Superior temporal gyrus (tissue), 1 donor: ENCODE measurements at regions not wholly inside any gene's neighbourhood (a gene's known extent, or its start where the extent isn't known, plus 50 kb on each side); places are given as distances from the start of the nearest gene placed in this dataset.

ENCODE experiments used
- DNase-seq: peaks from one replicate; pipeline ENCODE4 v3.0.0-alpha.2; 2016; ENCODE audit errors: extremely low spot score

- DNase-seq = no peak
These were observed 180.4 kb downstream of the KATNAL1 start for GRCh38 chr13:30126903-30127428.

DNA sequence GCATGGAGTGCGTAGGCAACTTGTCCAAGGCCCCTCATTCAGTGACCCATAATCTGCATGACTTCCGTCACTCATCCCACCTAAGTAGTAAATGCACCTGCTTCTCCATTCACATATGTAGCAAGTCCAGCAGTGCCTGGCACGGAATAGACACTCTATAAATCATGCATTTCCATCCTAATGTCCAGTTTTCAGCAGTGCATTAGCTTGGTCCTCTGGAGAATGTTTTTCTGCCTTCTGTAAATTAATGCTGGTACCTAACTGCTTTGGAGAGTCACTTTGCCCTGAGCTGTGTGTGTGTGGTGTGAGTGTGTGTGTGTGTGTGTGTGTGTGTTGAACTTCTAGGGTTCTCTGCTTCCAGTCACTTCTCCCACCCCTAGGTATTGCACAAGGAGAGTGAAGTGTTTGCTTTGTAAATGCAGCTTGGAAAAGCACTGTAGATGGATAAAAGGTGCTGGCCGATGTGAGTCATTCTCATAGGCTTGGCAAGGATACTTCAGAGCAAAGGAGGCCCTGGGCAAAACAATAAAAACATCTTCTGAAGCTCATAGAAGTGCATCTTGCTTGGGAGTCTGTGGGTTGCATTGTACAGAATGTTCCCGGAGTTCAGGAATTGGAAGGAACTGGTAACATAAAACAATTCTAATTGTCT is 181.8 kb downstream of the KATNAL1 start:
- DNase-seq = peak; percentile 25

DNA sequence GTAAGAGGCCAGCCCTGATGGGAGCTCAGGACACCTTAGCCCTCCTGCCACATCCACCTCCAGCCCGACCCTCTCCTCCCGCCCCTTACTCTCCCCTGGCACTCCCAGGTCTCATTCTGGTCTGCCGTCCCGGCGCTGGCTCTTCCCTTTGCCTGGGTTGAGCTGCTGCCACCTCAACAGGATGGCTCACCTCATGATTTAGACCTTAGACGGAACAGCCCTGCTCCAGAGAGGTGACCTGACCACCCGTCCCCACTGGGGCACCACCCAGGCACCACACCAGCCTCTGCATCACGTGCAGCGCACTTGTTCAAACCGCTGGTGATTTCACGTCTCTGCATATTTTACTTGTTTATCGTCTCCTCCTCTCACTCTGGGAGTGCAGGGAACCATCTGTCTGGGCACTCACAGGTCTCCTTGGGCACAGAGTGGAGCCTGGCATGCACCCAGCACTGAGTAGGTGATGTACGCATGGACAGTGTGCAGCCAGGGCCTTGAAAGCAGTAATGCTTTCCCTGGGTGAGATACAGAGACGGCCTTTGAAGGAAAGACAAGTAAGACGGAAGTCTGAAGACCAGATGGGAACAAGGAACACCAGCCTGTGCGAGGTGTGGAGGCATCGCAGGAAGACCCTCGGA is 183.1 kb downstream of the KATNAL1 start:
- no peak for DNase-seq

DNA sequence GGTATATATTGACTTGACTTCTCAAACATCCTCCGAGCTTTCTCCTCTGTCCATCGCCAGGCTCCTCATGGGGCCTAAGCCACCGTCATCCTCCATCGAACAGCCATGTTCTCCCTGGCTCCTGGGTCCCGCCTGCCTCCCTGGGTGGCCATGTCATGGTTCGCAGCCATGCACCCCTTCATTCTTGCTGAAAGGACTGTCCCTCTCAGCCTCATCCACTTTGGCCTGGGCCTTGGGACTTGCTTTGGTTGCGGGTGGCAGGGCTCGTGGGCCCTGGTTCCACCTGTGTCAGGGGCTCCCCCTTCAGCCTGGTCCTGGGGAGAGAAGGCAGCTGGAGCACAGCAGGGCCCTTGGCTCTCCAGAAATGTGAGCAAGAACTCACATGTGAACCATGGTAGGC is 183.8 kb downstream of the KATNAL1 start:
- no peak for DNase-seq

DNA sequence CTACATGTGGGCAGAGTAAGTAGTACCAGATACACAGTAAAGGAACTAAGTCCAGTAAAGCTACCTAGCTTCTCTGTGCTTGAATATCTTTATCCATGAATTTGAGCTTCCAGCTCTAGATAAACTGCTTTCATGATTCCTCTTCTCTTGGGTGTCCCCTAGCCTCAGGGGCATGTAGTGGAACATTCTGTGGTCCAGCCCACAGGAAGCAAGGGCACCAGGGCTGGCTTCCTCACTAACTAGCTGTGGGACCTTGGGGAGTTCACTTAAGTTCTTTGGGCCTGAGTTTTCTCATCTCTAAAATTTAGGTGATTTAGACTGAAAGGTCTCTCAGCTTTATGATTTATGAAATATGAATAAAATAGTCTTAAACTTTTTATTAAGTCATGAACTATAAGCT is 185.7 kb downstream of the KATNAL1 start:
- DNase-seq = no peak

GRCh38 chr13:30121244-30121643 is 186.1 kb downstream of the KATNAL1 start:
- DNase-seq = no peak

- DNase-seq = no peak
These were observed 187.1 kb downstream of the KATNAL1 start for GRCh38 chr13:30120133-30120822.

DNA sequence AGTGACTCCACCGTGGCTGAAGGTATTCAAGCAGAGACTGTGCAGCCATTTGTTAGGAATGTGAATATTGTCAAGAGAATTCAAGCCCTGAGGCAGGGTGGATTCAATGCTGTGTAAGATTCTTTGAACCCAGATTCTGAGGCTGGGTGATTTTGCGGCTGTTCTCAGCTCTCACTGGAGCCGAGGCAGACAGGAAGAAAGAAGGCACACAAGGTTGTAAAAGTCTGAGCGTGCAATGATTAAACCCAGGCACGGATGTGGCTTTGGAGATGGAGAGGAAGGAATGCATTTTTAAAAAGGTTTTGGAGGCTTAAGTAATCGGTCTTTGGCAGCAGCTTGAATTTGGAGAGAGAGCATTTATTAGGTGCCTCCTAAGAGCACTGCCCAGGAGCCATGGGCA is 187.9 kb downstream of the KATNAL1 start:
- no peak for DNase-seq

GRCh38 chr13:30116379-30116778 is 191.0 kb downstream of the KATNAL1 start:
- no peak for DNase-seq

- no peak for DNase-seq
These were observed 192.1 kb downstream of the KATNAL1 start for GRCh38 chr13:30115257-30115600.

DNA sequence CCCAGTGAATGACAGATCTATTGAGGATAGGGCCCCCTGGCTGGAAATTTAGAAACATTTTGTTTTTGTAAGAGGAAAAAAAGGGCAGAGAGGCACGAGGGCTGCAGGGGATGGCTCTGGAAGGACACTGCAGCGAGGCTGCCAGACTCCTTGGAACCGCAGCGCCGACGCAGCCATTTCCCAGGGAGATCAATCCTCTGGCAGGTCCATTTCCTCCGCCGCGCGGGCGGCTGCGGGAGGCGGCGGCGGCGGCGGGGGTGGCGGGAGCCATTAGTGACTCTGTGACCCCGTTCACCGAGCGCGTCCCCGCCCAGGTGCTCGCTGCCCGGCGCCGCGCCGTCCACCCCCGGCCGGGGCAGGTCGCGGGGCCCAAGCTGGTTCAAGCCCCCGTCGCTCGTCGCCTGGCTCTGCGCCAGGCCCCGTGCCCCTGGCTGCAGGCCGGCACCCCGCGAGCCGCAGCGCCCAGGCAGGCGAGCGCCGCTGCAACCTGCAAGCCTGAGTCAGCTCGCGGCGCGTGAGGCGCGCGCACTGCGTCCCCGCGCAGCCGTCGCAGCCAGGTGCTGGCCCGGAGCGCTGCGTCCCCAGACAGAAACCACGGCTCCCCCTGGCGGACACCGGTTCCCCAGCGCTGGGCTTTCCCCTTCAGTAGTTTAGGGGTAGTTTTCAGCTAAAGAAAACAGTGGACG is 192.6 kb downstream of the KATNAL1 start:
- peak; percentile 90 for DNase-seq

DNA sequence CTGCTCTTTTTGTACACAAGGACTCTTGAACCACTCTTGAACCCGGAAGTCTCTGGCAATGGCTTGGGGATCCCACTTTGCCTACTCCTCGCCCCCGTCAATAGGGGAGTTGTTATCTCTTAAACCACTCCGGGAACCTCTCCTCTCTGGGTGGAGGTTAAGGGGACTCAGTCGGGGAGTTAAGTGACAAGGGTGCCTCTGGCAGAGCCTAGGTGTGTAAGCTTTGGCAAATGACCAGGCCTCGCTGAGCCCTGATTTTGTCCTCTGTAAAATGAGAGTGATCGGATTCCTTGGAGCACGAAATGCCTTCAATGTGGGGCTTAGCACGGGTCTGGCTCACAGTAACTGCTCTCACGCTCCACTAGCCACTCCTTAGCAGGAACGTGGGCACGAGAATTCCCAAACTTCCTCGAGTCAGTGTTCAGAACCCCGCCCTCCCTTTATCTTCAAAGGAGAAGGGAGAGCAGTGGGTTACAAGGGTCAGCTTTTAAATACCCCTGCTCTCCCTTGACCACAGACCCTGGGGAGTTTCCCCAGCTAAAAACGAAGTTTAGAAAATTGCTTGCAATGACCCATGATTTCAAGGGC is 193.3 kb downstream of the KATNAL1 start:
- DNase-seq = peak; percentile 48

DNA sequence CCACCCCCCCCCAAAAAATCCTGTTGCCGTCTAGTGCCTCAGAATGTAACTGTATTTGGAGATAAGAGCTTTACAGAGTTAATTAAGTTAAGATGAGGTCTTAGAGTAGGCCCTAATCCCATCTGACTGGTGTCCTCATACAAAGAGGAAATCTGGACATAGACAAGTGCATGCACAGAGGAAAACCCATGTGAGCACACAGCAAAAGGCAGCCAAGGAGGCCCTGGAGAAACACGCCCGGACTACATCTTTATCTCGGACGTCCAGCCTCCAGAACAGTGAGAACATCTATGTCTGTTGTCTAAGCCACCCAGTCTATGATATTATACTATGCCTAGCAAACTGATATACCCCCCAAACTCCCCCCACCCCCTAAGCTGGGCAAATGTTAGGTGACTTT is 193.8 kb downstream of the KATNAL1 start:
- no peak for DNase-seq

- peak; percentile 94 for DNase-seq
These were observed 194.5 kb downstream of the KATNAL1 start for GRCh38 chr13:30112602-30113435.

DNA sequence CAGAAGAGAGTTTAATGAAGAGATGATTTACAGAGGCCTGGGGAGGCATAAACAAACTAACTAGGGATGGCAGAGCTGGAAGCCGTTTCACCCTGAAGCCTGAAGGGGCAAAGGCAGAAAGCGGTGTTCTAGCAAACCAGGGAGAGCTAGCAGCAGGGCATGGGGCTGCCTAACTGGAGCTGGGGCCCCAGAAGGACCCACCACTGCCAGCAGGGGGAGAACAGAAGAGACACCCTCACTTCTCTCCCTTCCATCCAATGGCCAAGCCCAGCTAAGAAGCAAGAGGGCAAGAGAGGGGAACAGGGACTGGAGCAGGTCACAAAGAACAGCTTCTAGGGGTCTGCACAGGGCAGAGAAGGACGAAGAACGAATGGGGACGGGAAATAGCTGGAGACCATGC is 195.5 kb downstream of the KATNAL1 start:
- no peak for DNase-seq

GRCh38 chr13:30110301-30111070 is 196.9 kb downstream of the KATNAL1 start:
- DNase-seq = no peak

GRCh38 chr13:30109471-30110135 is 197.7 kb downstream of the KATNAL1 start:
- DNase-seq = no peak

- no peak for DNase-seq
These were observed 198.5 kb downstream of the KATNAL1 start for GRCh38 chr13:30108913-30109237.

- DNase-seq = no peak
These were observed 199.0 kb downstream of the KATNAL1 start for GRCh38 chr13:30108216-30108912.
